Activated CD4-positive, alpha-beta T cell treated with anti-CD3 and anti-CD28 coated beads for 36 hours (primary cell): ENCODE measurements at regions not wholly inside any gene's neighbourhood (a gene's known extent, or its start where the extent isn't known, plus 50 kb on each side); places are given as distances from the start of the nearest gene placed in this dataset.

Source experiments
- ATAC-seq: fragments of 200-7000 bp; cut with Tn5 transposase; one replicate; pipeline ENCODE4 v1.10.0; 2021; ENCODE audit warnings: mild to moderate bottlenecking, moderate library complexity
- CTCF ChIA-PET: fragments of 350-600 bp; sonication (Branson Sonifier 250); formaldehyde crosslinking; loops from one replicate; lab custom pipeline; 2021; ENCODE audit warnings: antibody characterized with exemption; lab: Charles Lee
- POLR2A ChIA-PET: fragments of 350-600 bp; sonication (Branson Sonifier 250); formaldehyde crosslinking; loops from one replicate; lab custom pipeline; 2021; ENCODE audit warnings: antibody characterized with exemption, inconsistent platforms; lab: Charles Lee
- DNase-seq: peaks from one replicate; pipeline ENCODE4 v3.0.0-alpha.2; 2020
- H3K27ac Mint-ChIP-seq: one replicate; pipeline ENCODE4 v1.8.0; 2021; ENCODE audit warnings: mixed read lengths
- H3K27me3 Mint-ChIP-seq: one replicate; pipeline ENCODE4 v1.8.0; 2021; ENCODE audit warnings: mixed read lengths
- H3K36me3 Mint-ChIP-seq: one replicate; pipeline ENCODE4 v1.8.0; 2021; ENCODE audit warnings: low read depth, mixed read lengths
- H3K4me1 Mint-ChIP-seq: one replicate; pipeline ENCODE4 v1.8.0; 2021; ENCODE audit warnings: mixed read lengths
- H3K4me3 Mint-ChIP-seq: one replicate; pipeline ENCODE4 v1.8.0; 2021; ENCODE audit warnings: mild to moderate bottlenecking, moderate library complexity, mixed read lengths
- H3K9me3 Mint-ChIP-seq: one replicate; pipeline ENCODE4 v1.8.0; 2021; ENCODE audit warnings: low read depth, mixed read lengths
- intact Hi-C, 2 experiments: fragments of 100-400 bp; cut with DNase I in 1 of 2; cut with micrococcal nuclease in 1 of 2; formaldehyde crosslinking; loops; one replicate each; pipeline versions ENCODE4 v1.14.2 to v1.15.1; 2022 to 2024; cut with DNase I, micrococcal nuclease

GRCh38 chr17:77872199-77872598 is 86.3 kb upstream of the TNRC6C start:
- peaks cover 55% of the 10 kb centered on the region for H3K4me1 Mint-ChIP-seq
- ChIA-PET POLR2A (interaction anchor here (1.0 kb wide), 1 partner anchor 9 kb away, joined by 3 read pairs; no protein-coding TSS in a partner anchor), CTCF (no interaction called here)
- peaks cover 12% of the 10 kb centered on the region for H3K36me3 Mint-ChIP-seq
- H3K9me3 Mint-ChIP-seq: peaks cover 10% of the 10 kb centered on the region
- no peak overlapping the region for H3K4me3 Mint-ChIP-seq
- DNase-seq (peak; percentile 27), ATAC-seq (peak; percentile 18)
- intact Hi-C loops: no loop called here
- no peak overlapping the region for H3K27ac Mint-ChIP-seq
- H3K27me3 Mint-ChIP-seq: peaks cover 2% of the 10 kb centered on the region

- Mint-ChIP-seq H3K4me3 (no peak overlapping the region), H3K36me3 (peaks cover 12% of the 10 kb centered on the region), H3K9me3 (peaks cover 10% of the 10 kb centered on the region), H3K4me1 (peaks cover 62% of the 10 kb centered on the region), H3K27ac (no peak overlapping the region), H3K27me3 (peaks cover 2% of the 10 kb centered on the region)
- intact Hi-C loops: no loop called here
- CTCF ChIA-PET: interaction anchor here (0.5 kb wide), 1 partner anchor 76 kb away, joined by 3 read pairs; no protein-coding TSS in a partner anchor
- no peak for ATAC-seq
- DNase-seq: no peak
- POLR2A ChIA-PET: interaction anchor here (1.0 kb wide), 1 partner anchor 8 kb away, joined by 3 read pairs; no protein-coding TSS in a partner anchor
These were observed 85.6 kb upstream of the TNRC6C start for GRCh38 chr17:77872714-77873499.

- Mint-ChIP-seq H3K36me3 (peaks cover 12% of the 10 kb centered on the region), H3K27me3 (peaks cover 2% of the 10 kb centered on the region), H3K27ac (no peak overlapping the region), H3K4me1 (peaks cover 64% of the 10 kb centered on the region), H3K4me3 (no peak overlapping the region), H3K9me3 (peaks cover 10% of the 10 kb centered on the region)
- ChIA-PET CTCF (no interaction called here), POLR2A (no interaction called here)
- ATAC-seq (peak; percentile 34), DNase-seq (no peak)
- intact Hi-C loops: no loop called here
These were observed 84.8 kb upstream of the TNRC6C start for GRCh38 chr17:77873500-77874302.

GRCh38 chr17:77874303-77875050 is 84.0 kb upstream of the TNRC6C start:
- peaks cover 2% of the 10 kb centered on the region for H3K27me3 Mint-ChIP-seq
- peaks cover 10% of the 10 kb centered on the region for H3K9me3 Mint-ChIP-seq
- ChIA-PET POLR2A (no interaction called here), CTCF (interaction anchor here (0.7 to 0.8 kb wide), 2 partner anchors 8 to 52 kb away, joined by 3 to 4 read pairs; no protein-coding TSS in a partner anchor)
- no peak for DNase-seq
- peaks cover 12% of the 10 kb centered on the region for H3K36me3 Mint-ChIP-seq
- no peak overlapping the region for H3K4me3 Mint-ChIP-seq
- intact Hi-C loops: no loop called here
- no peak for ATAC-seq
- H3K27ac Mint-ChIP-seq: no peak overlapping the region
- H3K4me1 Mint-ChIP-seq: peaks cover 62% of the 10 kb centered on the region

- ATAC-seq (no peak), DNase-seq (no peak)
- Mint-ChIP-seq H3K9me3 (peaks cover 10% of the 10 kb centered on the region), H3K4me1 (peaks cover 61% of the 10 kb centered on the region), H3K27me3 (peaks cover 2% of the 10 kb centered on the region), H3K4me3 (no peak overlapping the region), H3K36me3 (peaks cover 12% of the 10 kb centered on the region), H3K27ac (no peak overlapping the region)
- POLR2A ChIA-PET: no interaction called here
- CTCF ChIA-PET: interaction anchor here (0.7 to 0.8 kb wide), 2 partner anchors 8 to 51 kb away, joined by 3 to 4 read pairs; no protein-coding TSS in a partner anchor
- intact Hi-C loops: no loop called here
These were observed 83.3 kb upstream of the TNRC6C start for GRCh38 chr17:77875051-77875780.

- Mint-ChIP-seq H3K4me3 (no peak overlapping the region), H3K9me3 (peaks cover 10% of the 10 kb centered on the region), H3K36me3 (peaks cover 12% of the 10 kb centered on the region), H3K27ac (no peak overlapping the region), H3K27me3 (peaks cover 2% of the 10 kb centered on the region), H3K4me1 (peaks cover 69% of the 10 kb centered on the region)
- intact Hi-C loops: no loop called here
- DNase-seq (peak; percentile 65), ATAC-seq (peak; percentile 83)
- ChIA-PET CTCF (no interaction called here), POLR2A (no interaction called here)
These were observed 82.5 kb upstream of the TNRC6C start for GRCh38 chr17:77875881-77876509.

- Mint-ChIP-seq H3K36me3 (peaks cover 12% of the 10 kb centered on the region), H3K27me3 (peaks cover 2% of the 10 kb centered on the region), H3K4me3 (no peak overlapping the region), H3K27ac (no peak overlapping the region), H3K4me1 (peaks cover 70% of the 10 kb centered on the region), H3K9me3 (peaks cover 10% of the 10 kb centered on the region)
- ChIA-PET POLR2A (no interaction called here), CTCF (interaction anchor here (1.3 kb wide), 1 partner anchor 11 kb away, joined by 3 read pairs; no protein-coding TSS in a partner anchor)
- DNase-seq (no peak), ATAC-seq (no peak)
- intact Hi-C loops: no loop called here
These were observed 81.5 kb upstream of the TNRC6C start for GRCh38 chr17:77877036-77877435.

- Mint-ChIP-seq H3K4me1 (peaks cover 70% of the 10 kb centered on the region), H3K4me3 (no peak overlapping the region), H3K36me3 (peaks cover 12% of the 10 kb centered on the region), H3K27me3 (peaks cover 2% of the 10 kb centered on the region), H3K9me3 (peaks cover 10% of the 10 kb centered on the region), H3K27ac (no peak overlapping the region)
- DNase-seq (no peak), ATAC-seq (no peak)
- intact Hi-C loops: no loop called here
- ChIA-PET POLR2A (interaction anchor here (0.6 kb wide), 1 partner anchor 512 kb away, joined by 3 read pairs; no protein-coding TSS in a partner anchor), CTCF (interaction anchor here (1.0 to 1.3 kb wide), 2 partner anchors 8 to 11 kb away, joined by 3 to 4 read pairs; no protein-coding TSS in a partner anchor)
These were observed 80.7 kb upstream of the TNRC6C start for GRCh38 chr17:77877646-77878355.

- intact Hi-C loops: no loop called here
- H3K36me3 Mint-ChIP-seq: peaks cover 12% of the 10 kb centered on the region
- H3K9me3 Mint-ChIP-seq: peaks cover 10% of the 10 kb centered on the region
- no peak overlapping the region for H3K4me3 Mint-ChIP-seq
- no peak for DNase-seq
- H3K27me3 Mint-ChIP-seq: no peaks in the 10 kb centered on the region
- peaks cover 67% of the 10 kb centered on the region for H3K4me1 Mint-ChIP-seq
- POLR2A ChIA-PET: no interaction called here
- CTCF ChIA-PET: no interaction called here
- H3K27ac Mint-ChIP-seq: no peak overlapping the region
- no peak for ATAC-seq
These were observed 79.1 kb upstream of the TNRC6C start for GRCh38 chr17:77879226-77879895.
